H1 (cell line): ENCODE measurements at regions not wholly inside any gene's neighbourhood (a gene's known extent, or its start where the extent isn't known, plus 50 kb on each side); places are given as distances from the start of the nearest gene placed in this dataset.

Source experiments
- CTCF ChIA-PET: fragments of 300-600 bp; sonication (Branson Sonifier 250); formaldehyde crosslinking; loops from one replicate; lab custom pipeline; 2021; ENCODE audit not compliant: partially characterized antibody; lab: Charles Lee
- POLR2A ChIA-PET: fragments of 300-600 bp; sonication (Branson Sonifier 250); formaldehyde crosslinking; loops from one replicate; lab custom pipeline; 2021; ENCODE audit warnings: inconsistent platforms; ENCODE audit not compliant: partially characterized antibody; lab: Charles Lee
- DNase-seq, 2 experiments: peaks; one replicate each; pipeline versions ENCODE4 v3.0.0 to v3.0.0-alpha.2; 2010 to 2022; ENCODE audit warnings: low spot score in 2 of 2, low read depth in 1 of 2, mixed read lengths in 1 of 2
- FAIRE-seq: peaks from 2 replicates; lab custom pipeline; 2011; peaks lifted over from hg19 to GRCh38; lab: Jason Lieb, UNC
- H2AFZ ChIP-seq: 2 replicates; pipeline ENCODE4 v1.8.1; 2012; ENCODE audit warnings: low read length, inconsistent platforms
- H2AK5ac ChIP-seq: 2 replicates; pipeline ENCODE4 v1.6.1; 2013; ENCODE audit warnings: low read depth, low read length
- H2BK120ac ChIP-seq: replicated peaks from 2 replicates; pipeline ENCODE3; 2013; ENCODE audit warnings: low read depth, low read length, inconsistent platforms
- H2BK12ac ChIP-seq: 2 replicates; pipeline ENCODE4 v1.6.1; 2013; ENCODE audit warnings: low read depth, low read length
- H2BK15ac ChIP-seq: 2 replicates; pipeline ENCODE4 v1.6.1; 2013; ENCODE audit warnings: low read length
- H2BK20ac ChIP-seq: 2 replicates; pipeline ENCODE4 v1.6.1; 2013; ENCODE audit warnings: low read length
- H2BK5ac ChIP-seq: 2 replicates; pipeline ENCODE4 v1.6.1; 2013; ENCODE audit warnings: low read depth, low read length
- H3K14ac ChIP-seq: 2 replicates; pipeline ENCODE4 v1.6.1; 2013; ENCODE audit warnings: inconsistent platforms; ENCODE audit not compliant: insufficient read length
- H3K18ac ChIP-seq: 2 replicates; pipeline ENCODE4 v1.6.1; 2013; ENCODE audit warnings: low read length; ENCODE audit errors: extremely low read depth
- H3K23ac ChIP-seq: 2 replicates; pipeline ENCODE4 v1.6.1; 2013; ENCODE audit warnings: inconsistent platforms; ENCODE audit not compliant: insufficient read length
- H3K23me2 ChIP-seq: 2 replicates; pipeline ENCODE4 v1.6.1; 2013; ENCODE audit warnings: low read depth, low read length
- H3K27ac ChIP-seq: 2 replicates; pipeline ENCODE4 v1.6.1; 2011; ENCODE audit warnings: low read depth, low read length, inconsistent platforms
- H3K27me3 ChIP-seq, 4 experiments: replicated peaks in 1 of 4; 1 replicate in 1 of 4; 2 replicates in 3 of 4; pipeline versions ENCODE4 v1.6.1 to v1.8.1; 2011 to 2013; ENCODE audit warnings: low read length in 3 of 4, mild to moderate bottlenecking in 3 of 4, inconsistent platforms in 2 of 4, mixed read lengths in 2 of 4, moderate library complexity in 1 of 4; ENCODE audit not compliant: control insufficient read depth in 3 of 4, insufficient read depth in 3 of 4; ENCODE audit errors: extremely low read depth in 1 of 4
- H3K36me3 ChIP-seq, 4 experiments: 2 replicates each; pipeline versions ENCODE4 v1.6.1 to v1.8.1; 2011 to 2013; ENCODE audit warnings: mild to moderate bottlenecking in 4 of 4, low read length in 3 of 4, moderate library complexity in 2 of 4, control low read depth in 1 of 4, inconsistent platforms in 1 of 4; ENCODE audit not compliant: insufficient read depth in 4 of 4, control insufficient read depth in 2 of 4
- H3K4ac ChIP-seq: replicated peaks from 2 replicates; pipeline ENCODE3; 2013; ENCODE audit warnings: low read length, low read depth, mixed read lengths, inconsistent platforms; ENCODE audit not compliant: insufficient read length
- H3K4me1 ChIP-seq, 4 experiments: replicated peaks in 1 of 4; 1 replicate in 1 of 4; 2 replicates in 3 of 4; pipeline versions ENCODE4 v1.6.1 to v1.8.1; 2011 to 2013; ENCODE audit warnings: low read length in 3 of 4, inconsistent platforms in 2 of 4, mixed read lengths in 1 of 4; ENCODE audit not compliant: insufficient read depth in 4 of 4, control insufficient read depth in 3 of 4
- H3K4me2 ChIP-seq, 2 experiments: 2 replicates each; pipeline versions ENCODE4 v1.6.1 to v1.8.1; 2011 to 2013; ENCODE audit warnings: low read depth in 2 of 2, low read length in 2 of 2, control low read depth in 1 of 2, inconsistent platforms in 1 of 2, mild to moderate bottlenecking in 1 of 2; ENCODE audit not compliant: insufficient read depth in 1 of 2
- H3K4me3 ChIP-seq, 4 experiments: fragments of 200-600, 300-600 bp in 1 of 4; sonication (generic), shearing (Covaris generic), sonication (Bioruptor Twin) in 1 of 4; 2 replicates each; pipeline versions ENCODE4 v1.5.1 to v1.8.1; 2011 to 2016; ENCODE audit warnings: low read length in 4 of 4, low read depth in 3 of 4, control low read depth in 2 of 4, inconsistent platforms in 2 of 4, mild to moderate bottlenecking in 2 of 4, mixed read lengths in 1 of 4, moderate library complexity in 1 of 4; ENCODE audit not compliant: insufficient read depth in 2 of 4; ENCODE audit errors: extremely low read depth in 1 of 4
- H3K56ac ChIP-seq: replicated peaks from 2 replicates; pipeline ENCODE3; 2013; ENCODE audit warnings: low read depth, mild to moderate bottlenecking, mixed read lengths, low read length, inconsistent platforms; ENCODE audit not compliant: insufficient read length
- H3K79me1 ChIP-seq: 2 replicates; pipeline ENCODE4 v1.6.1; 2013; ENCODE audit warnings: low read depth, low read length, control low read depth
- H3K79me2 ChIP-seq, 2 experiments: 2 replicates each; pipeline versions ENCODE4 v1.6.1 to v1.8.1; 2012 to 2013; ENCODE audit warnings: low read length in 2 of 2, mild to moderate bottlenecking in 2 of 2, inconsistent platforms in 1 of 2; ENCODE audit not compliant: insufficient read depth in 2 of 2, control insufficient read depth in 1 of 2
- H3K9ac ChIP-seq, 4 experiments: replicated peaks in 1 of 4; 1 replicate in 1 of 4; 2 replicates in 3 of 4; pipeline versions ENCODE4 v1.6.1 to v1.8.1; 2011 to 2013; ENCODE audit warnings: low read depth in 3 of 4, low read length in 3 of 4, control low read depth in 2 of 4, mild to moderate bottlenecking in 2 of 4, moderate library complexity in 2 of 4, inconsistent platforms in 1 of 4; ENCODE audit errors: extremely low read depth in 1 of 4
- H3K9me3 ChIP-seq, 2 experiments: 2 replicates each; pipeline versions ENCODE4 v1.6.1 to v1.8.1; 2012 to 2013; ENCODE audit warnings: mild to moderate bottlenecking in 2 of 2, moderate library complexity in 2 of 2, control low read depth in 1 of 2, inconsistent platforms in 1 of 2, low read depth in 1 of 2, low read length in 1 of 2, mixed read lengths in 1 of 2; ENCODE audit not compliant: insufficient read depth in 2 of 2
- H4K20me1 ChIP-seq, 2 experiments: replicated peaks in 1 of 2; 2 replicates each; pipeline versions ENCODE3 to v1.8.1; 2011 to 2013; ENCODE audit warnings: inconsistent platforms in 2 of 2, low read length in 2 of 2, mild to moderate bottlenecking in 1 of 2; ENCODE audit not compliant: insufficient read depth in 2 of 2, control insufficient read depth in 1 of 2
- H4K5ac ChIP-seq: 2 replicates; pipeline ENCODE4 v1.6.1; 2013; ENCODE audit warnings: low read length, low read depth, mixed read lengths, inconsistent platforms; ENCODE audit not compliant: insufficient read length
- H4K8ac ChIP-seq: 2 replicates; pipeline ENCODE4 v1.8.0; 2013; ENCODE audit warnings: mild to moderate bottlenecking, moderate library complexity, low read length, inconsistent platforms; ENCODE audit not compliant: insufficient read depth; ENCODE audit errors: extremely low read depth
- H4K91ac ChIP-seq: replicated peaks from 2 replicates; pipeline ENCODE3; 2013; ENCODE audit warnings: low read length, mixed read lengths, inconsistent platforms; ENCODE audit not compliant: insufficient read length
- HDAC2 ChIP-seq, 2 experiments: fragments of 300-600 bp in 1 of 2; sonication (generic) in 1 of 2; IDR thresholded peaks; 2 replicates each; pipeline ENCODE4 v1.6.1; 2011 to 2012; ENCODE audit warnings: low read depth in 2 of 2, low read length in 2 of 2, mild to moderate bottlenecking in 2 of 2, moderate library complexity in 2 of 2, borderline replicate concordance in 1 of 2, inconsistent platforms in 1 of 2
- KDM1A ChIP-seq: fragments of 200-600, 300-600 bp; sonication (generic); IDR thresholded peaks from 2 replicates; pipeline ENCODE4 v1.7.1; 2016; ENCODE audit warnings: mild to moderate bottlenecking, low read length, borderline replicate concordance
- POU5F1 ChIP-seq: IDR thresholded peaks from 2 replicates; pipeline ENCODE4 v1.6.1; 2011; ENCODE audit warnings: low read depth, mild to moderate bottlenecking, low read length, moderate library complexity
- SIN3A ChIP-seq, 2 experiments: IDR thresholded peaks in 1 of 2; conservative IDR thresholded peaks in 1 of 2; 2 replicates each; pipeline ENCODE4 v1.6.1; 2011 to 2012; ENCODE audit warnings: low read length in 2 of 2, improper control_type of control experiment in 1 of 2, low read depth in 1 of 2, mild to moderate bottlenecking in 1 of 2

DNA sequence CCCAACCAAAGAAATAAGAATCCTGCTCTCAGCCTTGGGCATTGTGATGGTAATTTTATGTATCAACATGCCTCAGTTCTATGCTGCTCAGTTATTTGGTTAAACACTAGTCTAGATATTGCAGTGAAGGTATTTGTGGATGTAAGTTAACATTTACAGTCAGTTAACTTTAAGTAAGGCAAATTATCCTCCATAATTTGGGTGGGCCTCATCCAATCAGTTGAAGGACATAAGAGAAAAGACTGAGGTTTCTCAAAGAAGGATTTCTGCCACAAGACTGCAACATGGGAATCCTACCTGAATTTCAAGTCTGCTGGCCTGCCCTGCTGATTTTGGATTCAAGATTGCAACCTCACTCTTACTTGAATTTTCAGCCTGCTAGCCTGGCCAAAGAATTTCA lies 975.5 kb upstream of the ACVR2A start:
- Histone ChIP-seq H3K79me1 (no peaks in the 10 kb centered on the region), H4K5ac (no peak overlapping the region), H3K27me3 (no peaks in the 10 kb centered on the region), H3K4me2 (no peak overlapping the region), H3K23ac (no peak overlapping the region), H3K4ac (no peak overlapping the region), H3K79me2 (no peaks in the 10 kb centered on the region), H3K36me3 (no peaks in the 10 kb centered on the region), H3K56ac (no peak overlapping the region), H2BK5ac (no peak overlapping the region), H3K4me3 (no peak overlapping the region), H2BK20ac (no peak overlapping the region), H3K14ac (no peak overlapping the region), H3K4me1 (peaks cover 0 to 3% (median under 1%) of the 10 kb centered on the region in 4 experiments; a peak in 1 of 7 replicates), H3K9me3 (no peaks in the 10 kb centered on the region), H3K18ac (no peak overlapping the region), H3K23me2 (0 out of 2 replicates have a peak, but pooled peaks cover 2% of the 10 kb centered on the region), H2AFZ (no peak overlapping the region), H2BK15ac (no peak overlapping the region), H4K8ac (no peak overlapping the region), H2BK120ac (no peak overlapping the region), H3K27ac (no peak overlapping the region), H3K9ac (no peak overlapping the region), H4K20me1 (no peaks in the 10 kb centered on the region), H4K91ac (no peak overlapping the region), H2AK5ac (no peak overlapping the region), H2BK12ac (no peak overlapping the region)
- DNase-seq (no peak), FAIRE-seq (no peak)
- POLR2A ChIA-PET, result no interaction called here
- 0 out of 2 replicates have a peak, but pooled peaks have one; percentile 33 for TF ChIP-seq POU5F1
- TF ChIP-seq KDM1A, result 0 out of 2 replicates have a peak, but pooled peaks have one; percentile 14
- no peak for TF ChIP-seq HDAC2 (IDR thresholded peaks at IDR 0.05; ENCODE audit: borderline replicate concordance in 1 of 2, low read depth in 2 of 2, low read length in 2 of 2)
- no peak for TF ChIP-seq SIN3A (conservative IDR thresholded peaks at IDR 0.05 in 1 of 2, IDR thresholded peaks at IDR 0.05 in 1 of 2; ENCODE audit: low read depth in 1 of 2, low read length in 2 of 2)
- CTCF ChIA-PET, result no interaction called here
